H1 (cell line): ENCODE measurements at regions not wholly inside any gene's neighbourhood (a gene's known extent, or its start where the extent isn't known, plus 50 kb on each side); places are given as distances from the start of the nearest gene placed in this dataset.

Source experiments
- CTCF ChIA-PET: fragments of 300-600 bp; sonication (Branson Sonifier 250); formaldehyde crosslinking; loops from one replicate; lab custom pipeline; 2021; ENCODE audit not compliant: partially characterized antibody; lab: Charles Lee
- POLR2A ChIA-PET: fragments of 300-600 bp; sonication (Branson Sonifier 250); formaldehyde crosslinking; loops from one replicate; lab custom pipeline; 2021; ENCODE audit warnings: inconsistent platforms; ENCODE audit not compliant: partially characterized antibody; lab: Charles Lee
- DNase-seq, 2 experiments: peaks; one replicate each; pipeline versions ENCODE4 v3.0.0 to v3.0.0-alpha.2; 2010 to 2022; ENCODE audit warnings: low spot score in 2 of 2, low read depth in 1 of 2, mixed read lengths in 1 of 2
- FAIRE-seq: peaks from 2 replicates; lab custom pipeline; 2011; peaks lifted over from hg19 to GRCh38; lab: Jason Lieb, UNC
- H2AFZ ChIP-seq: 2 replicates; pipeline ENCODE4 v1.8.1; 2012; ENCODE audit warnings: low read length, inconsistent platforms
- H2AK5ac ChIP-seq: 2 replicates; pipeline ENCODE4 v1.6.1; 2013; ENCODE audit warnings: low read depth, low read length
- H2BK120ac ChIP-seq: replicated peaks from 2 replicates; pipeline ENCODE3; 2013; ENCODE audit warnings: low read depth, low read length, inconsistent platforms
- H2BK12ac ChIP-seq: 2 replicates; pipeline ENCODE4 v1.6.1; 2013; ENCODE audit warnings: low read depth, low read length
- H2BK15ac ChIP-seq: 2 replicates; pipeline ENCODE4 v1.6.1; 2013; ENCODE audit warnings: low read length
- H2BK20ac ChIP-seq: 2 replicates; pipeline ENCODE4 v1.6.1; 2013; ENCODE audit warnings: low read length
- H2BK5ac ChIP-seq: 2 replicates; pipeline ENCODE4 v1.6.1; 2013; ENCODE audit warnings: low read depth, low read length
- H3K14ac ChIP-seq: 2 replicates; pipeline ENCODE4 v1.6.1; 2013; ENCODE audit warnings: inconsistent platforms; ENCODE audit not compliant: insufficient read length
- H3K18ac ChIP-seq: 2 replicates; pipeline ENCODE4 v1.6.1; 2013; ENCODE audit warnings: low read length; ENCODE audit errors: extremely low read depth
- H3K23ac ChIP-seq: 2 replicates; pipeline ENCODE4 v1.6.1; 2013; ENCODE audit warnings: inconsistent platforms; ENCODE audit not compliant: insufficient read length
- H3K23me2 ChIP-seq: 2 replicates; pipeline ENCODE4 v1.6.1; 2013; ENCODE audit warnings: low read depth, low read length
- H3K27ac ChIP-seq: 2 replicates; pipeline ENCODE4 v1.6.1; 2011; ENCODE audit warnings: low read depth, low read length, inconsistent platforms
- H3K27me3 ChIP-seq, 4 experiments: replicated peaks in 1 of 4; 1 replicate in 1 of 4; 2 replicates in 3 of 4; pipeline versions ENCODE4 v1.6.1 to v1.8.1; 2011 to 2013; ENCODE audit warnings: low read length in 3 of 4, mild to moderate bottlenecking in 3 of 4, inconsistent platforms in 2 of 4, mixed read lengths in 2 of 4, moderate library complexity in 1 of 4; ENCODE audit not compliant: control insufficient read depth in 3 of 4, insufficient read depth in 3 of 4; ENCODE audit errors: extremely low read depth in 1 of 4
- H3K36me3 ChIP-seq, 4 experiments: 2 replicates each; pipeline versions ENCODE4 v1.6.1 to v1.8.1; 2011 to 2013; ENCODE audit warnings: mild to moderate bottlenecking in 4 of 4, low read length in 3 of 4, moderate library complexity in 2 of 4, control low read depth in 1 of 4, inconsistent platforms in 1 of 4; ENCODE audit not compliant: insufficient read depth in 4 of 4, control insufficient read depth in 2 of 4
- H3K4ac ChIP-seq: replicated peaks from 2 replicates; pipeline ENCODE3; 2013; ENCODE audit warnings: low read length, low read depth, mixed read lengths, inconsistent platforms; ENCODE audit not compliant: insufficient read length
- H3K4me1 ChIP-seq, 4 experiments: replicated peaks in 1 of 4; 1 replicate in 1 of 4; 2 replicates in 3 of 4; pipeline versions ENCODE4 v1.6.1 to v1.8.1; 2011 to 2013; ENCODE audit warnings: low read length in 3 of 4, inconsistent platforms in 2 of 4, mixed read lengths in 1 of 4; ENCODE audit not compliant: insufficient read depth in 4 of 4, control insufficient read depth in 3 of 4
- H3K4me2 ChIP-seq, 2 experiments: 2 replicates each; pipeline versions ENCODE4 v1.6.1 to v1.8.1; 2011 to 2013; ENCODE audit warnings: low read depth in 2 of 2, low read length in 2 of 2, control low read depth in 1 of 2, inconsistent platforms in 1 of 2, mild to moderate bottlenecking in 1 of 2; ENCODE audit not compliant: insufficient read depth in 1 of 2
- H3K4me3 ChIP-seq, 4 experiments: fragments of 200-600, 300-600 bp in 1 of 4; sonication (generic), shearing (Covaris generic), sonication (Bioruptor Twin) in 1 of 4; 2 replicates each; pipeline versions ENCODE4 v1.5.1 to v1.8.1; 2011 to 2016; ENCODE audit warnings: low read length in 4 of 4, low read depth in 3 of 4, control low read depth in 2 of 4, inconsistent platforms in 2 of 4, mild to moderate bottlenecking in 2 of 4, mixed read lengths in 1 of 4, moderate library complexity in 1 of 4; ENCODE audit not compliant: insufficient read depth in 2 of 4; ENCODE audit errors: extremely low read depth in 1 of 4
- H3K56ac ChIP-seq: replicated peaks from 2 replicates; pipeline ENCODE3; 2013; ENCODE audit warnings: low read depth, mild to moderate bottlenecking, mixed read lengths, low read length, inconsistent platforms; ENCODE audit not compliant: insufficient read length
- H3K79me1 ChIP-seq: 2 replicates; pipeline ENCODE4 v1.6.1; 2013; ENCODE audit warnings: low read depth, low read length, control low read depth
- H3K79me2 ChIP-seq, 2 experiments: 2 replicates each; pipeline versions ENCODE4 v1.6.1 to v1.8.1; 2012 to 2013; ENCODE audit warnings: low read length in 2 of 2, mild to moderate bottlenecking in 2 of 2, inconsistent platforms in 1 of 2; ENCODE audit not compliant: insufficient read depth in 2 of 2, control insufficient read depth in 1 of 2
- H3K9ac ChIP-seq, 4 experiments: replicated peaks in 1 of 4; 1 replicate in 1 of 4; 2 replicates in 3 of 4; pipeline versions ENCODE4 v1.6.1 to v1.8.1; 2011 to 2013; ENCODE audit warnings: low read depth in 3 of 4, low read length in 3 of 4, control low read depth in 2 of 4, mild to moderate bottlenecking in 2 of 4, moderate library complexity in 2 of 4, inconsistent platforms in 1 of 4; ENCODE audit errors: extremely low read depth in 1 of 4
- H3K9me3 ChIP-seq, 2 experiments: 2 replicates each; pipeline versions ENCODE4 v1.6.1 to v1.8.1; 2012 to 2013; ENCODE audit warnings: mild to moderate bottlenecking in 2 of 2, moderate library complexity in 2 of 2, control low read depth in 1 of 2, inconsistent platforms in 1 of 2, low read depth in 1 of 2, low read length in 1 of 2, mixed read lengths in 1 of 2; ENCODE audit not compliant: insufficient read depth in 2 of 2
- H4K20me1 ChIP-seq, 2 experiments: replicated peaks in 1 of 2; 2 replicates each; pipeline versions ENCODE3 to v1.8.1; 2011 to 2013; ENCODE audit warnings: inconsistent platforms in 2 of 2, low read length in 2 of 2, mild to moderate bottlenecking in 1 of 2; ENCODE audit not compliant: insufficient read depth in 2 of 2, control insufficient read depth in 1 of 2
- H4K5ac ChIP-seq: 2 replicates; pipeline ENCODE4 v1.6.1; 2013; ENCODE audit warnings: low read length, low read depth, mixed read lengths, inconsistent platforms; ENCODE audit not compliant: insufficient read length
- H4K8ac ChIP-seq: 2 replicates; pipeline ENCODE4 v1.8.0; 2013; ENCODE audit warnings: mild to moderate bottlenecking, moderate library complexity, low read length, inconsistent platforms; ENCODE audit not compliant: insufficient read depth; ENCODE audit errors: extremely low read depth
- H4K91ac ChIP-seq: replicated peaks from 2 replicates; pipeline ENCODE3; 2013; ENCODE audit warnings: low read length, mixed read lengths, inconsistent platforms; ENCODE audit not compliant: insufficient read length
- BCL11A ChIP-seq, 2 experiments: IDR thresholded peaks; one replicate each; pipeline ENCODE4 v1.6.1; 2011; ENCODE audit warnings: low read depth in 2 of 2, low read length in 2 of 2, mild to moderate bottlenecking in 2 of 2
- EP300 ChIP-seq, 2 experiments: IDR thresholded peaks; 1 replicate in 1 of 2; 2 replicates in 1 of 2; pipeline ENCODE4 v1.6.1; 2011 to 2012; ENCODE audit warnings: low read depth in 2 of 2, low read length in 2 of 2, mild to moderate bottlenecking in 2 of 2, borderline replicate concordance in 1 of 2, inconsistent platforms in 1 of 2, moderate library complexity in 1 of 2
- EZH2 ChIP-seq: fragments of 200-600 bp; sonication (generic); IDR thresholded peaks from 2 replicates; pipeline ENCODE4 v1.7.1; 2012; ENCODE audit warnings: low read depth, mild to moderate bottlenecking, moderate library complexity, low read length, inconsistent platforms; ENCODE audit not compliant: severe bottlenecking
- FOSL1 ChIP-seq: IDR thresholded peaks from 2 replicates; pipeline ENCODE4 v1.6.1; 2011; ENCODE audit warnings: mild to moderate bottlenecking, low read depth, low read length, moderate library complexity; ENCODE audit not compliant: insufficient read depth
- HDAC6 ChIP-seq: IDR thresholded peaks from one replicate; pipeline ENCODE4 v1.7.1; 2012; ENCODE audit warnings: low read depth, mild to moderate bottlenecking, inconsistent platforms, low read length, moderate library complexity
- JUND ChIP-seq: IDR thresholded peaks from 2 replicates; pipeline ENCODE4 v1.6.1; 2011; ENCODE audit warnings: mild to moderate bottlenecking, improper control_type of control experiment, low read length
- KDM4A ChIP-seq: IDR thresholded peaks from one replicate; pipeline ENCODE4 v1.7.1; 2012; ENCODE audit warnings: low read depth, mild to moderate bottlenecking, moderate library complexity, low read length, inconsistent platforms; ENCODE audit not compliant: severe bottlenecking
- NANOG ChIP-seq: IDR thresholded peaks from 2 replicates; pipeline ENCODE4 v1.6.1; 2011; ENCODE audit warnings: low read length, low read depth, mild to moderate bottlenecking, inconsistent platforms; ENCODE audit not compliant: insufficient read depth, poor library complexity, severe bottlenecking
- PHF8 ChIP-seq: fragments of 200-600 bp; sonication (generic); conservative IDR thresholded peaks from 2 replicates; pipeline ENCODE4 v1.7.1; 2012; ENCODE audit warnings: low read depth, mild to moderate bottlenecking, inconsistent platforms, low read length, moderate library complexity
- SAP30 ChIP-seq: fragments of 300-600 bp; sonication (generic); IDR thresholded peaks from 2 replicates; pipeline ENCODE4 v1.7.1; 2012; ENCODE audit warnings: low read length, moderate library complexity, mild to moderate bottlenecking, inconsistent platforms; ENCODE audit not compliant: insufficient read depth, insufficient replicate concordance
- WGBS, 2 experiments: shearing (Covaris generic) in 1 of 2; methylation state at CpG; one replicate each; pipeline versions ENCODE4 v1.1.6 to v1.1.7; 2013 to 2015; ENCODE audit warnings: low lambda C conversion rate in 2 of 2, mixed read lengths in 2 of 2, inconsistent platforms in 1 of 2, low coverage in 1 of 2, missing lambda C conversion rate in 1 of 2; ENCODE audit not compliant: insufficient replicate concordance in 2 of 2, insufficient coverage in 1 of 2, insufficient read length in 1 of 2; ENCODE audit errors: extremely low coverage in 1 of 2, missing lambda C conversion rate in 1 of 2; 5-methylcytosine and 5-hydroxymethylcytosine counted together
- TF ChIP-seq, protein P1 (sequence below): IDR thresholded peaks from 2 replicates; pipeline ENCODE4 v1.6.1; 2012; ENCODE audit warnings: low read length, inconsistent platforms
- TF ChIP-seq, protein P2 (sequence below): IDR thresholded peaks from 2 replicates; pipeline ENCODE4 v1.6.1; 2011; ENCODE audit warnings: low read depth, mild to moderate bottlenecking, low read length; ENCODE audit not compliant: insufficient read depth

GRCh38 chr7:80002865-80003264 lies 131.8 kb upstream of the GNAI1 start:
- H3K79me1 ChIP-seq, result no peaks in the 10 kb centered on the region
- WGBS, 2 experiments, result 95% methylated on average over 2 of the region's 2 CpGs; no CpG with 5 or more reads in 1 of the 2 experiments
- no peak for TF ChIP-seq EZH2
- TF ChIP-seq, protein P1, sequence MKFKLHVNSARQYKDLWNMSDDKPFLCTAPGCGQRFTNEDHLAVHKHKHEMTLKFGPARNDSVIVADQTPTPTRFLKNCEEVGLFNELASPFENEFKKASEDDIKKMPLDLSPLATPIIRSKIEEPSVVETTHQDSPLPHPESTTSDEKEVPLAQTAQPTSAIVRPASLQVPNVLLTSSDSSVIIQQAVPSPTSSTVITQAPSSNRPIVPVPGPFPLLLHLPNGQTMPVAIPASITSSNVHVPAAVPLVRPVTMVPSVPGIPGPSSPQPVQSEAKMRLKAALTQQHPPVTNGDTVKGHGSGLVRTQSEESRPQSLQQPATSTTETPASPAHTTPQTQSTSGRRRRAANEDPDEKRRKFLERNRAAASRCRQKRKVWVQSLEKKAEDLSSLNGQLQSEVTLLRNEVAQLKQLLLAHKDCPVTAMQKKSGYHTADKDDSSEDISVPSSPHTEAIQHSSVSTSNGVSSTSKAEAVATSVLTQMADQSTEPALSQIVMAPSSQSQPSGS, result no peak
- TF ChIP-seq KDM4A, result no peak
- TF ChIP-seq PHF8, result no peak
- TF ChIP-seq FOSL1, result no peak
- TF ChIP-seq HDAC6, result no peak
- no peak for TF ChIP-seq SAP30
- no peak for TF ChIP-seq NANOG
- no peak for TF ChIP-seq BCL11A (IDR thresholded peaks at IDR 0.05; ENCODE audit: low read depth in 2 of 2, low read length in 2 of 2)
- no peak for TF ChIP-seq EP300 (IDR thresholded peaks at IDR 0.05; ENCODE audit: borderline replicate concordance in 1 of 2, low read depth in 2 of 2, low read length in 2 of 2)
- TF ChIP-seq JUND, result no peak
- TF ChIP-seq, protein P2, sequence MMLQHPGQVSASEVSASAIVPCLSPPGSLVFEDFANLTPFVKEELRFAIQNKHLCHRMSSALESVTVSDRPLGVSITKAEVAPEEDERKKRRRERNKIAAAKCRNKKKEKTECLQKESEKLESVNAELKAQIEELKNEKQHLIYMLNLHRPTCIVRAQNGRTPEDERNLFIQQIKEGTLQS, result no peak
- TF ChIP-seq, all 59 proteins: peak for 0
- Histone ChIP-seq H2BK20ac (no peak overlapping the region), H4K91ac (no peak overlapping the region), H3K36me3 (no peaks in the 10 kb centered on the region), H3K27me3 (no peaks in the 10 kb centered on the region), H4K5ac (no peak overlapping the region), H3K4ac (no peak overlapping the region), H2AFZ (no peak overlapping the region), H3K79me2 (no peaks in the 10 kb centered on the region), H3K14ac (no peak overlapping the region), H2BK5ac (no peak overlapping the region), H2AK5ac (no peak overlapping the region), H3K18ac (no peak overlapping the region), H2BK120ac (no peak overlapping the region), H3K4me1 (no peaks in the 10 kb centered on the region), H3K27ac (no peak overlapping the region), H3K23me2 (no peaks in the 10 kb centered on the region), H4K20me1 (no peaks in the 10 kb centered on the region), H2BK15ac (no peak overlapping the region), H3K9me3 (no peaks in the 10 kb centered on the region), H3K4me3 (no peak overlapping the region), H3K56ac (no peak overlapping the region), H3K9ac (no peak overlapping the region), H3K4me2 (no peak overlapping the region), H3K23ac (no peak overlapping the region), H2BK12ac (no peak overlapping the region), H4K8ac (no peak overlapping the region)
- no peak for FAIRE-seq
- ChIA-PET CTCF (no interaction called here), POLR2A (no interaction called here)
- DNase-seq, result no peak
